Kidney epithelial cell (primary cell): ENCODE measurements at regions not wholly inside any gene's neighbourhood (a gene's known extent, or its start where the extent isn't known, plus 50 kb on each side); places are given as distances from the start of the nearest gene placed in this dataset.

Experiments used
- DNase-seq: peaks from one replicate; pipeline ENCODE4 v3.0.0-alpha.2; 2010; ENCODE audit warnings: low read depth
- H3K27me3 ChIP-seq: 2 replicates; pipeline ENCODE4 v1.6.0; 2011; ENCODE audit warnings: low read length; ENCODE audit not compliant: control insufficient read depth, insufficient read depth
- H3K36me3 ChIP-seq: 2 replicates; pipeline ENCODE4 v1.5.1; 2011; ENCODE audit warnings: low read length; ENCODE audit not compliant: control insufficient read depth, insufficient read depth
- H3K4me3 ChIP-seq: 2 replicates; pipeline ENCODE4 v1.5.1; 2011; ENCODE audit warnings: low read depth, mild to moderate bottlenecking, control low read depth, low read length
- TF ChIP-seq, protein P1 (sequence below): IDR thresholded peaks from 2 replicates; pipeline ENCODE4 v1.5.1; 2011; ENCODE audit warnings: mild to moderate bottlenecking, moderate library complexity, low read length, control low read depth, inconsistent platforms; ENCODE audit not compliant: insufficient read depth, poor library complexity, severe bottlenecking

DNA sequence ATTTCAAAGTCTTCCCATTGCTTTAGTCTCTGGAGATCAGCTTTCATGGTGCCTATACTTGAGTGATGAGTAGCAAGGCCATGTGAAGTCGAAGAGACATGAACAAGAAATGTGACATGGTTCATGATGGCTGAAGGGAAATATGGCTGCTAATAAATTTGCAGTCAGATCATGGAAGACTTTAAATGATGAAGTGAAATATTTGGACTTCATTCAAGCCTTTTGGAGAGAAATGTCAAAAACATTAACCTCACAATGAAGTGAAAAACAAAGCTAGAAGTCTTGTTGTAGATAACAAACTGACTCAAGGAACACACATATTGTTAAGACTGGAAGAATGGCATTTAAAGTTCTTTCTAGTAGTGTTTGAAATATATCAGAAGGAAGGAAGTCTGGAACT lies 120.3 kb upstream of the CCDC54 start:
- TF ChIP-seq, protein P1, sequence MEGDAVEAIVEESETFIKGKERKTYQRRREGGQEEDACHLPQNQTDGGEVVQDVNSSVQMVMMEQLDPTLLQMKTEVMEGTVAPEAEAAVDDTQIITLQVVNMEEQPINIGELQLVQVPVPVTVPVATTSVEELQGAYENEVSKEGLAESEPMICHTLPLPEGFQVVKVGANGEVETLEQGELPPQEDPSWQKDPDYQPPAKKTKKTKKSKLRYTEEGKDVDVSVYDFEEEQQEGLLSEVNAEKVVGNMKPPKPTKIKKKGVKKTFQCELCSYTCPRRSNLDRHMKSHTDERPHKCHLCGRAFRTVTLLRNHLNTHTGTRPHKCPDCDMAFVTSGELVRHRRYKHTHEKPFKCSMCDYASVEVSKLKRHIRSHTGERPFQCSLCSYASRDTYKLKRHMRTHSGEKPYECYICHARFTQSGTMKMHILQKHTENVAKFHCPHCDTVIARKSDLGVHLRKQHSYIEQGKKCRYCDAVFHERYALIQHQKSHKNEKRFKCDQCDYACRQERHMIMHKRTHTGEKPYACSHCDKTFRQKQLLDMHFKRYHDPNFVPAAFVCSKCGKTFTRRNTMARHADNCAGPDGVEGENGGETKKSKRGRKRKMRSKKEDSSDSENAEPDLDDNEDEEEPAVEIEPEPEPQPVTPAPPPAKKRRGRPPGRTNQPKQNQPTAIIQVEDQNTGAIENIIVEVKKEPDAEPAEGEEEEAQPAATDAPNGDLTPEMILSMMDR = no peak
- no peaks in the 10 kb centered on the region for H3K27me3 ChIP-seq
- no peaks in the 10 kb centered on the region for H3K36me3 ChIP-seq
- no peak overlapping the region for H3K4me3 ChIP-seq
- DNase-seq = no peak

DNA sequence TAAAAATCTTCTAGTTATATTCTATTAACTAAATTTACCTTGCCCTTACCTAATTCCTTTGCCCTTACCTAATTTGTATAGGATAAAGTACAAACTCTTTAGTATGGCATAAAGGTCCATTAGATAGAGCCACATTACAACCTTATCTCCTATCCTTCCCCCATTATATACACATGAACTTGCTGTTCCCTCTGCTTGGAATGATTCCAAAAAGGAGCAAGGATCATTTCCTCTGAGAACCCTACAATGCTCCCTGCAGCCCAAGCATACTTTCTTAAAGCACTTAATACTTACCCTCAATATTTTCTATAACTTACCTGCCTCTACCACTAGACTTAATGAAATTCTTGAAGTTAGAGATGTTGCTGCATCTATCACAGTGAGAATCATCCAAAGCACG lies 118.9 kb upstream of the CCDC54 start:
- no peaks in the 10 kb centered on the region for H3K36me3 ChIP-seq
- no peak overlapping the region for H3K4me3 ChIP-seq
- H3K27me3 ChIP-seq = no peaks in the 10 kb centered on the region
- TF ChIP-seq, protein P1 = no peak
- no peak for DNase-seq

DNA sequence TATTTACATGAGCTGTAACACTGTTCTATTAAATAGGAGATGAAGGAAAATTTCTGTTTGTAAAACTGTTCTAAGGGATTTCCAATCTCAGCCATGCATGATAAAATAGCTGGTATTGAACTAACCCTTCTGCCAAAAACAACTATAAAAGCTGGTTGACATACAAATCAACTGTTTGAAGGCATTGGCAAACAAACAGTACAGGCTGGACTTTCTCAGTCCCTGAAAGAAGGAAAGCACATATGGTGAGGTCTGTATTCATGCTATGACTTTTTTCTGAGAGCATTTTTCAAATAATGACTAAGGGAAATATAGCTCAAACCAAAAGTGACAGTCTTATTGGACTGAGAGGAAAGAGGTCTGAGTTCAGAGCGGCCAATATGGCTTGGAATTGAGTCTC lies 117.0 kb upstream of the CCDC54 start:
- Histone ChIP-seq H3K4me3 (no peak overlapping the region), H3K36me3 (no peaks in the 10 kb centered on the region), H3K27me3 (no peaks in the 10 kb centered on the region)
- DNase-seq = no peak
- TF ChIP-seq, protein P1 = no peak

DNA sequence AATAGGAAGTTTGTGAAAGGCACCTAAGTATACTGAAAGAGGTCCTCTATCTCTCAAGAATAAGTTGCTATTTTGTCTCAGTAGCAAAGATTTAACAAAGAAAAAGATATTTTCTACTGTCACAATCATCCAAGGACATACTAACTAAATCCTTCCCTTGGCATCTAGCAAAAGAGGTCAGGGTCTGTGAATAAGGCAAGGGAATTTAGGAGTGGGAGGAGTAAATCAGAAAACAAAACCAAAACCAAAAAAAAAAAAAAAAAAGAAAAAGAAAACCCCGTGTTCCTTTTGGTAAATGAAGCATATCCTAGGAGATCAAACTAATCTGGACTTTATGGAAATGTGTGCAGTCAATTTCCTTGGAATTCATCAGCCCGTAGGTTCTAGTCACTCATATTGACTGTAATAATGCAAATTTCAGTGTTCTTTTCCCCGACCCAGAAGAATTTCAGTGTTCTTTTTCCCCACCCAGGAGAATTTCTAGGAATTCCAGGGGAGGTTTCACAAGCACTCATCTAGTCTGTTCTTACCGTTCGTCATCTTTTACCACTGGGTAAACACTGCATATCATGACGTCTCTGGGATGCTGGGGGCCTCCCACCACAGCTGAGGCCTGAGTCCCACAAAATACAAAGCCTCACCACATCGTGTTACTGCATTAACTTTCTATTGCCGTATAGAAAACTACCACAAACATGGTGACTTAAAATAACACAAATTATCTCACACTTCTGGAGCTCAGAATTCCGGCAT lies 113.8 kb upstream of the CCDC54 start:
- Histone ChIP-seq H3K27me3 (no peaks in the 10 kb centered on the region), H3K36me3 (no peaks in the 10 kb centered on the region), H3K4me3 (no peak overlapping the region)
- TF ChIP-seq, protein P1 = no peak
- DNase-seq = no peak

DNA sequence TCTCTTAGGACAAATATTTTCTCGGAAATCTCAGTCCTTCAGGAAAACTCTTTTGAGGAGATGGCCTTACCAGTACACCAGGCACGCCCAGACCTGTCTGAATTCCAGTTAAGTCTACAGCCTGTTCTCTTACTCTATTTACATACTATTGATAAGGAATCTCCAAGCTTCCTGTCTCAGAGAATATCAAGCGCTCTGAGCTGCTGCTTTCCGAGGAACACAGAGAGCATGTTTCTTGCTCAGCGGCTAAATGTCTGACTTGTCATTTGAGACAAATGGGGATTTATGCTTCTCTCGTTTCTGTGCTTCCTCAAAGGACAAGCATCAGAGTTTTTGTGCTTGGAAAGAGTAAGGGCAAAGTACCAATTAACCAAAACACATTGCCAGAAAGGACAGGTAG lies 112.4 kb upstream of the CCDC54 start:
- H3K4me3 ChIP-seq = no peak overlapping the region
- no peak for DNase-seq

More for the DNA sequence above, 112.4 kb upstream of the CCDC54 start:
- no peaks in the 10 kb centered on the region for H3K27me3 ChIP-seq
- no peaks in the 10 kb centered on the region for H3K36me3 ChIP-seq
- TF ChIP-seq, protein P1 = no peak
